NCI-H345 treated with DMSO at 0.1 percent for 48 hours (cell line): ENCODE measurements at regions not wholly inside any gene's neighbourhood (a gene's known extent, or its start where the extent isn't known, plus 50 kb on each side); places are given as distances from the start of the nearest gene placed in this dataset.
A peak's percentile ranks its signal among the peaks of the same experiment; 100 is the strongest.

Source experiments
- DNase-seq: peaks from one replicate; lab custom pipeline; 2025; ENCODE audit not compliant: unreplicated experiment; lab: John Stamatoyannopoulos, UW

DNA sequence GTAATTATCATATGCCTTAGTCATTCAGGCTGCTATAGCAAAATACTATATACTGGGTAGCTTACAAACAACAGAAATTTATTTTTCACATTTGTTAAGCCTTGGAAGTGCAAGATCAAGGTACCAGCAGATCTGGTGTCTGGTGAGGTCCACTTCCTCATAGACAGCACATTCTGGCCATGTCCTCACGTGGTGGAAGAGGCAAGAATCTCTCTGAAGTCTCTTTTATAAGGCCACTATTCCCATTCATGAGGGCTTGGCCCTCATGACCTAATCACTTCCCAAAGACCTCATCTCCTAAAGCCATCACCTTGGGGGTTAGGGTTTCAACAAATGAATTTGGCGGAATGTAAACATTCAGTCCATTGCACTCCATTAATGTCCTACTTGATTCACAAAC, 137.5 kb upstream of the C1GALT1 start:
- DNase-seq: no peak

DNA sequence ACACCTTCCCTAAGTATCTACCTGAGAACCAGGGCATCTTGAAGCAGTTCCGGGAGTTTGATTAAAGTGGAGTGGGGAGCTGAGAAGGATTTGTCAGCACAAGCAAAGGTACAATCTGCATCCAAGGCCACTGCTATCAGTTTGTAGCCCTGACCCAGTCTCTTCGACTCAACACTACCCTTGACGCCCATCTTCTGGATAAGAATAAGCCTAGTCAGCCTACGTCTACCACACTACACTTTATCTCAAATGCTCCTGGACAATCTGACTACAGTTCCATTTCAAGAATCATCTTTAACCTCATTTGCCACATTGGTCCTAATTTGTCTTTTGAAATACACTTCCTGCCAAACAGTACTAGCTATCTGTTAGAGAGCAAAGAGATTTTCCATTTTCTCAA, 134.1 kb upstream of the C1GALT1 start:
- no peak for DNase-seq

- no peak for DNase-seq
These were observed 131.0 kb upstream of the C1GALT1 start for GRCh38 chr7:7051206-7051877.

GRCh38 chr7:7054252-7054830, 128.0 kb upstream of the C1GALT1 start:
- DNase-seq: no peak

- DNase-seq: no peak
These were observed 121.3 kb upstream of the C1GALT1 start for GRCh38 chr7:7060828-7061599.

DNA sequence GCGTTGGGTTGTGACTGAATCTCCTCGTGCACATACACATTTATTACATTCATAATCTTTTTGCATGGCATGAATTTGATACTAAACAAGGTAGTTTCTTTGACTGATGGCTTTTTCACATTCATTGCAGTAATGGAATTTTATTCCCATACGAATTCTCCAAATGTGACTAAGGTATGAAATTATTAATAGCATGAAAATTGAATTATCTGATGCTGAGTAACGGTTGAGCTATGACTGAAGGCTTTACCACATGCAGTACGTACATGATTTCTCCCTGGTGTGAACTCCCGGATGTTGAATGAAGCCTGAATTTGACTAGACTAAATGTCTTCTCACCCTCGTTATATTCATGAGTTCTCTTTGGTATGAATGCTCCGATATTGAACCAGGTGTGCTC, 104.4 kb upstream of the C1GALT1 start:
- no peak for DNase-seq

- no peak for DNase-seq
These were observed 101.5 kb upstream of the C1GALT1 start for GRCh38 chr7:7080802-7081201.

GRCh38 chr7:7090460-7090859, 91.9 kb upstream of the C1GALT1 start:
- DNase-seq: no peak

DNA sequence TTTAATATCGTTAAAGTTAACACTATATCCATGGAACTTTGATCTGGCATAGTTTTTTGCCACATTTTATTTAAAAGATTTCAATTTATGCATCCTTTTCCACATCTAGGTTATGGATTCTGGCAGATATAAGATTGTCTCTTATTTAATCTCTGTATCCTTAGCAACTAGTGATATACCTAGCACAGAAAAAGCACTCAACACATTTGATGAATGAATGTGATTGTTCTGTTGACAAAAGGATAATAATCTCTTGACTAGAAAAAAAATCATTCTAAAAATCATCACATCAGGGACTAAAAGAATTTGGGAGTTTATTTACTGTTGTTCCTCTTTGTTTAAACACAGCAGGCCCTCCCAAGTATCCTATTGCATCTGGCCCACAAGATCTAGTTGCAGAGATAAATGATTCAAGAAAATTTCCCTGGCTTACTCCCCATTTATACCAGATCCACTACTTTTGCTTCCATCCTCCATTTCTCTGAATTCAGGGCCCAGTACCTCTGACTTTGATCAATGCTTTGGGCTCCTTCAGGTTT, 84.0 kb upstream of the C1GALT1 start:
- no peak for DNase-seq

DNA sequence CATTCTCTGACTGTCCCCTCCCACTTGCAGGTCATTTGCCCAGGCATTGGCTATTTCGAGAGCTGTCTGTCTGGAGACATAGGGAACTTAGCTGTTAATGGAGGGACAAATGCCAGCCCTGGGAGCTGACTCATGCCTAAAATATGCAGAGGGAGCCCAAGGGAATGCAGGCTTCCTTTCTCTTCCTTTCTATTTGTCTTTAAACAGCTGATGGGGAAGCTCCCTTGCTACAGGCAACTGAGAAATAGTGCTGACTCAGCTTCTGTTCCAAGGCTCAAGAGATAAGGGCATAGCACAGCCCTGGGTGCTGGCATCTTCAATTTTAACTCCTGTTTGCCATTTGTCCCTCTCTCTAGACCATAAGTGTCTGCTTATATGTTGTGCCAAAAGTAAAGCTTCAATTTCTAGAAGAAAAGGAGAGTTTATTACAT, 82.7 kb upstream of the C1GALT1 start:
- no peak for DNase-seq

DNA sequence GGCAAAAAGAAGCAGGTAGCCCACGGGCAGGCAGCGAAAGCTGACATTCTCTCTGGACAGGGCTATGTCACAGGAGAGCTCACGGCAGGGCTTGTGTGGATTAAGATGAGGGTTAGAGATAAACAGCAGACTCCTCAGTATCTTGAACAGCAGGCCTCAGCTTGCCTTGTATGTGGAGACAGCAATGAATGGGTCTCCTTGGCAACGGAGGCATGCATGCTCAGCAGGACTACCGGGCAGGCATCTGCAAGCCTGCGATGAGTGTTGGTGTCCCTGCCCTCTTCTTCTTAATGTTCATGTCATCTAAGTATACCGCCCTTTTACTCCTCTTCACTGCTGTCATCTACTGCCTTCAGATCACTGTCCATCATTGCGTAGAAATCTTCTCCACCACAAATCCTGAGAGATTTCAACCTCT, 81.9 kb upstream of the C1GALT1 start:
- peak; percentile 24 for DNase-seq

DNA sequence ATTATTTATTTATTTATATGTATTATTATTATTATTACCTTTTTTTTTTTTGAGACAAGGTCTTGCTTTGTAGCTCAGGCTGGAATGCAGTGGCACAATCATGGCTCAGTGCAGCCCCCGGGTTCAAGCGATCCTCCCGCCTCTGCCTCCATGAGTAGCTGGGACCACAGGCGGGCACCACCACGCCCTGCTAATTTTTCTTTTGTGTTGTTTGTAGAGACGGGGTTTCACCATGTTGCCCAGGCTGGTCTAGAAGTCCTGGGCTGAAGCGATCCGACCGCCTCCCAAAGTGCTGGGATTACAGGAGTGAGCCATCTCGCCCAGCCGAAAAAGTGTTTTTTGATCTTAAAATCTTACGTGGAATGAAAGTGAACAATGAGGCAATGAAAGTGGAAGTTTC, 79.4 kb upstream of the C1GALT1 start:
- no peak for DNase-seq

GRCh38 chr7:7103343-7104313, 78.7 kb upstream of the C1GALT1 start:
- peak; percentile 68 for DNase-seq

GRCh38 chr7:7104314-7104698, 78.0 kb upstream of the C1GALT1 start:
- no peak for DNase-seq

DNA sequence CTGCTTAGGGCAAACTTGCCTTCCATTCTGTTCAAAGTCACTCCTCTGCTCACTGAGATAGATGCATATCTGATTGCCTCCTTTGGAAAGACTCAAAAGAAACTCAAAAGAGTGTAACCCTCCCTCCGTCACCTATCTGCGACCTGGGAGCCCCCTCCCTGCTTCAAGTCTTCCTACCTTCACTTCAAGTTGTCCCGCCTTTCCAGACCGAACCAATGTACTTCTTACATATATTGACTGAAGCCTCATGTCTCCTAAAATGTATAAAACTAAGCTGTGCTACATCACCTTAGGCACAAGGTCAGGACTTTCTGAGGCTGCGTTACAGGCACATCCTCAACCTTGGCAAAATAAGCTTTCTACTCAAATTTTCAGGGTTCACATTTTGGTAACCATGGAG, 77.4 kb upstream of the C1GALT1 start:
- DNase-seq: no peak

DNA sequence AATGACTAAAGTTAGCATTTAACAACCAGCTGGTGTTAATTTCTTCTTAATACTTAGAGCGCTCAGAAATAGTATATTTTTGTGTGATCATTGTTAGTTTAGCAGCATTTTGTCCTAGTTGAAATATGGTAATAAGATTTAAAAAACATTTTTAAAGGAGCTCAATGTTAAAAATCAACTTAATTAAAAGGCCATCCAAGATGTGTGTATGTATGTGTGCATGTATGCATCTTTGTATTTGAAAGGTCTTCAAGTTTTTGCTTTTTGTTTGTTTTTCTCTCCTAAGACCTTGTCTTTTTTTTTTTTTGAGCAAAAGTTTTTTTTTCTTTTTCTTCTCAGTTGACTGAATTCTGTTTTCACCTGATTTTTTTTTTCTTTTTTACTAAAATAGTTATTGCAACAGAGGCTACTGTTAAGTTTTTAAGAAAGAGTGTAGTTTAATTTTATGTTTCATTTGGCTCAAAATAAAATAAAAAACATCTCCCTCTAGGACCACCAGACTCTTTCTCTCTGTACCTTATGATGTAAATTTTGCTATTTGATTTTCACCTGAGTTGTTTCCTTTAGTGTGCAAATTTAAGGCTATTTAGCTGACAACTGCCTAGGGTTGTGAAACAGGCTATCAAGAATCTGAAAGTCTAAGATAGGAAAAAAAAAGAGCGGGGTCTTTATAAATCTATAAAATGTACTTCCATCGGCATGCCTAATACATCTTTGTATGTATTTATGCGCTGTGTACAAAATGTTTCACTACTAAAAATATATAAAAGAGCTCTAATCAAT, 76.4 kb upstream of the C1GALT1 start:
- DNase-seq: no peak

GRCh38 chr7:7108931-7109330, 73.4 kb upstream of the C1GALT1 start:
- no peak for DNase-seq

- DNase-seq: peak; percentile 36
These were observed 72.4 kb upstream of the C1GALT1 start for GRCh38 chr7:7109934-7110333.

DNA sequence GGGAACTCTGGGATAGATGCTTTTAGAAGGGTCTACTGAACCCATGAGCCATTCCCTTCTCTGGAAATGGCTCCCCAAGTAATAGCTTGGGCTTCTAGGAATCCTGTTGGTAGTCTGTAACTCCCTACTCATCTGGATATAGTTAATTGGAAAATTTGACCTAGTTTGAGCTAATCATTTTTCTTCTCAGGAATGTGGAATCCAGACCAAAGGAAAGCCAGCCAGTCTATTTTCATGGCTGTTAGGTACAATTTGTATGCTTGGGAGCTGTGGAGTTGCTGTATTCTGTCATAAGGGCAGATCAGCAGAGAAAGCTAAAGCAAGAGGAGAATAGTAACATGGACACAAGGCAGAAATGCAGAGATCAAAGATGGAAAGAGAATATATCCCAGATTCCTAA, 71.6 kb upstream of the C1GALT1 start:
- no peak for DNase-seq

- no peak for DNase-seq
These were observed 69.5 kb upstream of the C1GALT1 start for GRCh38 chr7:7112868-7113267.
